ENCODE measurements at regions not wholly inside any gene's neighbourhood (a gene's known extent, or its start where the extent isn't known, plus 50 kb on each side); places are given as distances from the start of the nearest gene placed in this dataset.
A peak's percentile ranks its signal among the peaks of the same experiment; 100 is the strongest.

DNA sequence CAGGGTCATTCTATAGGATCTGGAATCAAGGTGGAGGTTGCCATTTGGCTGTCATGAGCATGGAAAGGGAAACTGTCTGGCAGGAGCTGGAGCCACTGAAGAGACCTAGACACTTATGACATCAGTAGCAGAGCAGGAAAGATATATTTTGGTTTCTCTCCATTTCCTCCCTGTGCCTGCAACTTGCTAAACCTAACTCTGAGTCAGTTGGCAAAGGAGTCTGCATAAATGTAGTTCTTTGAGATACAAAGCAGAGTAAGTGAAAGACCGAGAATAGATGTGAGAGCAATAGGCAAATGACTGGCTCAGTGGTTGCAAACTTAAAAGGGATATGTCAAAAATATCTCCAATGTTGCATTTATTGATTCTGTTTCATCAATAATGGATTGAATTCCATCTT lies 757.7 kb downstream of the KCNJ3 start:
- no peak for TF ChIP-seq EZH2 (IDR thresholded peaks at IDR 0.05; ENCODE audit: low read length, missing control alignments)
- TF ChIP-seq, protein P1, sequence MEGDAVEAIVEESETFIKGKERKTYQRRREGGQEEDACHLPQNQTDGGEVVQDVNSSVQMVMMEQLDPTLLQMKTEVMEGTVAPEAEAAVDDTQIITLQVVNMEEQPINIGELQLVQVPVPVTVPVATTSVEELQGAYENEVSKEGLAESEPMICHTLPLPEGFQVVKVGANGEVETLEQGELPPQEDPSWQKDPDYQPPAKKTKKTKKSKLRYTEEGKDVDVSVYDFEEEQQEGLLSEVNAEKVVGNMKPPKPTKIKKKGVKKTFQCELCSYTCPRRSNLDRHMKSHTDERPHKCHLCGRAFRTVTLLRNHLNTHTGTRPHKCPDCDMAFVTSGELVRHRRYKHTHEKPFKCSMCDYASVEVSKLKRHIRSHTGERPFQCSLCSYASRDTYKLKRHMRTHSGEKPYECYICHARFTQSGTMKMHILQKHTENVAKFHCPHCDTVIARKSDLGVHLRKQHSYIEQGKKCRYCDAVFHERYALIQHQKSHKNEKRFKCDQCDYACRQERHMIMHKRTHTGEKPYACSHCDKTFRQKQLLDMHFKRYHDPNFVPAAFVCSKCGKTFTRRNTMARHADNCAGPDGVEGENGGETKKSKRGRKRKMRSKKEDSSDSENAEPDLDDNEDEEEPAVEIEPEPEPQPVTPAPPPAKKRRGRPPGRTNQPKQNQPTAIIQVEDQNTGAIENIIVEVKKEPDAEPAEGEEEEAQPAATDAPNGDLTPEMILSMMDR (conservative IDR thresholded peaks at IDR 0.05 in 1 of 2, IDR thresholded peaks at IDR 0.05 in 1 of 2; ENCODE audit: low read depth in 1 of 2, low read length in 2 of 2): no peak
- Histone ChIP-seq H3K27me3 (ENCODE audit: control insufficient read depth, insufficient read depth, low read length) (no peaks in the 10 kb centered on the region), H3K27ac (ENCODE audit: insufficient read depth, low read length) (no peak overlapping the region), H3K4me1 (ENCODE audit: control insufficient read depth, extremely low read depth, insufficient read depth, low read length) (no peaks in the 10 kb centered on the region), H2AFZ (ENCODE audit: low read length) (no peak overlapping the region), H3K4me2 (ENCODE audit: extremely low read depth, insufficient read depth, low read length) (no peak overlapping the region), H3K9me3 (ENCODE audit: control insufficient read depth, insufficient read depth, low read depth, low read length) (no peaks in the 10 kb centered on the region), H3K36me3 (ENCODE audit: control insufficient read depth, insufficient read depth, low read length) (no peaks in the 10 kb centered on the region), H3K9ac (ENCODE audit: insufficient read depth, low read length) (no peak overlapping the region), H3K4me3 (replicated peaks in 1 of 4; ENCODE audit: control extremely low read depth in 1 of 4, insufficient read depth in 1 of 4, low read depth in 3 of 4, low read length in 4 of 4) (no peak overlapping the region), H4K20me1 (ENCODE audit: control insufficient read depth, extremely low read depth, insufficient read depth, low read length) (no peaks in the 10 kb centered on the region), H3K79me2 (ENCODE audit: control insufficient read depth, insufficient read depth, low read length) (no peaks in the 10 kb centered on the region)
- DNase-seq (ENCODE audit: low read depth in 2 of 2): no peak

- no peak overlapping the region for H3K9ac ChIP-seq (ENCODE audit: insufficient read depth, low read length)
- no peak overlapping the region for H3K4me3 ChIP-seq (replicated peaks in 1 of 4; ENCODE audit: control extremely low read depth in 1 of 4, insufficient read depth in 1 of 4, low read depth in 3 of 4, low read length in 4 of 4)
- H3K36me3 ChIP-seq (ENCODE audit: control insufficient read depth, insufficient read depth, low read length): no peaks in the 10 kb centered on the region
- no peaks in the 10 kb centered on the region for H4K20me1 ChIP-seq (ENCODE audit: control insufficient read depth, extremely low read depth, insufficient read depth, low read length)
- H2AFZ ChIP-seq (ENCODE audit: low read length): no peak overlapping the region
- TF ChIP-seq, protein P1 (conservative IDR thresholded peaks at IDR 0.05 in 1 of 2, IDR thresholded peaks at IDR 0.05 in 1 of 2; ENCODE audit: low read depth in 1 of 2, low read length in 2 of 2): no peak
- no peak for TF ChIP-seq EZH2 (IDR thresholded peaks at IDR 0.05; ENCODE audit: low read length, missing control alignments)
- H3K4me2 ChIP-seq (ENCODE audit: extremely low read depth, insufficient read depth, low read length): no peak overlapping the region
- no peaks in the 10 kb centered on the region for H3K27me3 ChIP-seq (ENCODE audit: control insufficient read depth, insufficient read depth, low read length)
- no peak overlapping the region for H3K27ac ChIP-seq (ENCODE audit: insufficient read depth, low read length)
- H3K79me2 ChIP-seq (ENCODE audit: control insufficient read depth, insufficient read depth, low read length): no peaks in the 10 kb centered on the region
- H3K9me3 ChIP-seq (ENCODE audit: control insufficient read depth, insufficient read depth, low read depth, low read length): no peaks in the 10 kb centered on the region
- peak in 1 of 2 donors; percentile 6 for DNase-seq (ENCODE audit: low read depth in 2 of 2)
- no peaks in the 10 kb centered on the region for H3K4me1 ChIP-seq (ENCODE audit: control insufficient read depth, extremely low read depth, insufficient read depth, low read length)
Observed at GRCh38 chr2:155442755-155443372, 744.4 kb downstream of the KCNJ3 start.

GRCh38 chr2:155442088-155442487 lies 743.6 kb downstream of the KCNJ3 start:
- Histone ChIP-seq H4K20me1 (ENCODE audit: control insufficient read depth, extremely low read depth, insufficient read depth, low read length) (no peaks in the 10 kb centered on the region), H3K4me1 (ENCODE audit: control insufficient read depth, extremely low read depth, insufficient read depth, low read length) (no peaks in the 10 kb centered on the region), H3K27me3 (ENCODE audit: control insufficient read depth, insufficient read depth, low read length) (no peaks in the 10 kb centered on the region), H3K36me3 (ENCODE audit: control insufficient read depth, insufficient read depth, low read length) (no peaks in the 10 kb centered on the region), H3K79me2 (ENCODE audit: control insufficient read depth, insufficient read depth, low read length) (no peaks in the 10 kb centered on the region), H3K27ac (ENCODE audit: insufficient read depth, low read length) (no peak overlapping the region), H3K4me3 (replicated peaks in 1 of 4; ENCODE audit: control extremely low read depth in 1 of 4, insufficient read depth in 1 of 4, low read depth in 3 of 4, low read length in 4 of 4) (no peak overlapping the region), H2AFZ (ENCODE audit: low read length) (no peak overlapping the region), H3K9me3 (ENCODE audit: control insufficient read depth, insufficient read depth, low read depth, low read length) (no peaks in the 10 kb centered on the region), H3K4me2 (ENCODE audit: extremely low read depth, insufficient read depth, low read length) (no peak overlapping the region), H3K9ac (ENCODE audit: insufficient read depth, low read length) (no peak overlapping the region)
- TF ChIP-seq, protein P1 (conservative IDR thresholded peaks at IDR 0.05 in 1 of 2, IDR thresholded peaks at IDR 0.05 in 1 of 2; ENCODE audit: low read depth in 1 of 2, low read length in 2 of 2): no peak
- no peak for TF ChIP-seq EZH2 (IDR thresholded peaks at IDR 0.05; ENCODE audit: low read length, missing control alignments)
- no peak for DNase-seq (ENCODE audit: low read depth in 2 of 2)

All from fibroblast of lung (primary cell).